ENCODE measurements at regions not wholly inside any gene's neighbourhood (a gene's known extent, or its start where the extent isn't known, plus 50 kb on each side); places are given as distances from the start of the nearest gene placed in this dataset.

DNA sequence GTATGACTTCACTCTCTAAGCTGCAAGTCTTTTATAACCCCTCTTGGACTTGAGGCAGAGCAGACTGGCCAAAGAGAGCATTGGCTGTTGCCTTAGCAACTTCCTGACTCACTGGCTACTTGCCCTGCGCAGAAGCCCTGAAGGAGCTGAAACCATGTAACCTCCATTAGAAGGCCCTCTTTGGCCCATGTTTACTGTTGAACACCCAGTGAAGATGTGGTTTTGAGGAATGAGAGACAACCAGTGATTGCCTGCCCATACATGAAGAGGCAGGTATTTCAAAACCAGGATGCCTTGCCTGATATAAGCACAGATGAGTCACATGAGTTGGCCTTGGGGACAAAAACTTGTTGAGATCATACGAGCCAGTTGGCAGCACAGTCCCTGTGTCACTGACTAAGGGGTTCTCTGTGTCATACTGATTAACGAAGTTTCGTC is 182.5 kb downstream of the EDN1 start:
- H3K4me3 ChIP-seq (ENCODE audit: low read depth, low read length): no peak overlapping the region
- no peak for DNase-seq (ENCODE audit: low read depth)
- TF ChIP-seq, protein P1, sequence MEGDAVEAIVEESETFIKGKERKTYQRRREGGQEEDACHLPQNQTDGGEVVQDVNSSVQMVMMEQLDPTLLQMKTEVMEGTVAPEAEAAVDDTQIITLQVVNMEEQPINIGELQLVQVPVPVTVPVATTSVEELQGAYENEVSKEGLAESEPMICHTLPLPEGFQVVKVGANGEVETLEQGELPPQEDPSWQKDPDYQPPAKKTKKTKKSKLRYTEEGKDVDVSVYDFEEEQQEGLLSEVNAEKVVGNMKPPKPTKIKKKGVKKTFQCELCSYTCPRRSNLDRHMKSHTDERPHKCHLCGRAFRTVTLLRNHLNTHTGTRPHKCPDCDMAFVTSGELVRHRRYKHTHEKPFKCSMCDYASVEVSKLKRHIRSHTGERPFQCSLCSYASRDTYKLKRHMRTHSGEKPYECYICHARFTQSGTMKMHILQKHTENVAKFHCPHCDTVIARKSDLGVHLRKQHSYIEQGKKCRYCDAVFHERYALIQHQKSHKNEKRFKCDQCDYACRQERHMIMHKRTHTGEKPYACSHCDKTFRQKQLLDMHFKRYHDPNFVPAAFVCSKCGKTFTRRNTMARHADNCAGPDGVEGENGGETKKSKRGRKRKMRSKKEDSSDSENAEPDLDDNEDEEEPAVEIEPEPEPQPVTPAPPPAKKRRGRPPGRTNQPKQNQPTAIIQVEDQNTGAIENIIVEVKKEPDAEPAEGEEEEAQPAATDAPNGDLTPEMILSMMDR (IDR thresholded peaks at IDR 0.05; ENCODE audit: low read depth, low read length, missing control alignments): no peak

DNA sequence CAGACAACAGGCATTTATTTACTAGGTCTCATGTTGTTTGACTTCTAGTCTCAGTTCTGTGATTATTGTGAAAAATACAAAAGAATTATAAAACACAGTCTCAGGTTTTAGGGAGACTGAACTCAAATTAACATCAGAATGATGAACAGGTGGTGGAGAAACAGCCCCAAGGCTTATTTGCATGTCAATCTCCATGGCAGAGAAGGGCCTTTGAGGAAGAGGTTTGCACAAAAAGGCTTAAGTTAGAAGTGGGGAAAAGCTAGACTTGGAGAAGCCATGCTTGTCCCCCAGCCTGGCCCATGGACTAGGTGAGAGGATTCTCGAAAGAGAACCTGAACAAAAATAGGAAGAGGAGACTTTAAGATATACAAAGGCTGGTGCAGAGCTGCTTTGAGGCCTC is 183.3 kb downstream of the EDN1 start:
- TF ChIP-seq, protein P1 (IDR thresholded peaks at IDR 0.05; ENCODE audit: low read depth, low read length, missing control alignments): no peak
- H3K4me3 ChIP-seq (ENCODE audit: low read depth, low read length): no peak overlapping the region
- DNase-seq (ENCODE audit: low read depth): no peak

DNA sequence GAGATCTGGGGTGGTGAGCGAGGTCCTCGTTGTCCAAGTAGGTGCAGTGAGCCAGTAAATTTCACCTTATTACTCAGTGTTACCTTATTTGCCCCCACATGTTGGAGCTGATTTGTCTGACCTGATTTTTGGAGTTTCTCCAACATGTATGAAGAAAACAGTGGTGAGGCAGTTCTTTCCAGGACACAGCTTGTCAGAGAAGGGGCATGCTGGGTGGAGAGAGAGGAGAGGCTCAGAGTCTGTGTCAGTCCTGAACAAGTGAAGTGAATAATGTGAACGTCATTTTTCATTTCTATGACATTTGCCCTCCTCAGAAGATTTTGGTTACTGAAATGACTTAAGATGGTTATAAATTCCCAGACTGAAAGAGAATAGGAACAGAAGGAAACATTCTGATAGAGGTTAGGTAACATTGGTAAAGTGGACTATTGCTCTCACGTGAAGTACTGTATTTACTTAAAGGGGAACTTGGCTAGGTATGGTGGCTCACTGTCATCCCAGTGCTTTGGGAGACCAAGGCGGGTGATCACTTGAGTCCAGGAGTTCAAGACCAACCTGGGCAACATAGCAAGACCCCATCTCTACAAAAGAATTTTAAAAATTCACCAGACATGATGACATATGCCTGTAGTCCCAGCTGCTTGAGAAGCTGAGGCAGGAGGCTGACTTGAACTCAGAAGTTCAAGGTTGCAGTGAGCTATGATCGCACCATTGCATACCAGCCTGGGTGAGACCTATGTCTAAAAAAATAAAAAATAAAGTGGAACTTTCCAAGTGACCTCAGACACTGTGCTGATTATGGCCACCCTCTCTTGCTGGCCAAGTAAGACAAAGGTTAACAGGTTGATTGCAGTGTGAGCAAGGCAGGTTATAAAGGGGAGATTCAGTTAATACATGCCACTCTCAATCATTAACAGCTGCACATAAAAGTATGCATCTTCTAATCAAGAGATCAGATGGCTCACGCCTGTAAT is 184.3 kb downstream of the EDN1 start:
- TF ChIP-seq, protein P1 (IDR thresholded peaks at IDR 0.05; ENCODE audit: low read depth, low read length, missing control alignments): no peak
- H3K4me3 ChIP-seq (ENCODE audit: low read depth, low read length): no peak overlapping the region
- no peak for DNase-seq (ENCODE audit: low read depth)

DNA sequence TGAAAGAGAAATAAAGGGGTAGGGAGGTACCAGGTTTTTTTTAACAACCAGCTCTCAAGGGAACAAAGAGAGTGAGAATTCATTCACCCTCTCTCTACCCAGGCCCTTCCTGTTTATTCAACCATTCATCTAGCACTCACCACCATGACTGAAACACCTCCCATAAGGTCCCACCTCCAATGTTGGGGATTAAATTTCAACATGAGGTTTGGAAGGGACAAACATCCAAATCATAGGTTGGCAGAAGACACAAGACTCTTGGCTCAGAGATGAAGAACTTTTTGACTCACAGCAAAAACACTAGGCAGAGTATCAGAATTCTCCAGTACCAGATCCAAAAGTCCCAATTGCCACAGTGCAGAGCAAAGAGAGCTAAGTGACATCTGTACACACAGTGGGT is 186.3 kb downstream of the EDN1 start:
- no peak for DNase-seq (ENCODE audit: low read depth)
- TF ChIP-seq, protein P1 (IDR thresholded peaks at IDR 0.05; ENCODE audit: low read depth, low read length, missing control alignments): no peak
- no peak overlapping the region for H3K4me3 ChIP-seq (ENCODE audit: low read depth, low read length)

DNA sequence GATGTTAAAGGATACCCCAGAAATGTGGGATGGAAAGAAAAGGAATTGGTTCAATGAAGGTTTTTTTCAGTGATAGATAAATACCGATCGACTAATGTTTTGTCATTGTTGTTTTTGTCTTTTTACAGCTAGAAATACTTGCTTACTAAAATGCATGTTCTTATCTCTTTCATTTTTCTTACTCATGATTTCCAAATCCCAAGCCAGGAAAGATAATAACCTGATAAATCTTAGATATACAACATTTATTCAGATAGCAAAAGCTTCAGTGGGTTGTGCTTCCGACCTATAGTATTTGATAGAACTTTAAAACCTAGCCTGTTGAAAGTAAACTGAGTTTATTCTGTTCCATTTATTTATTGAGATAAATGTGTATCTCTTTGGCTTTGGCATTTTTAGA is 187.5 kb downstream of the EDN1 start:
- no peak for DNase-seq (ENCODE audit: low read depth)
- H3K4me3 ChIP-seq (ENCODE audit: low read depth, low read length): no peak overlapping the region
- TF ChIP-seq, protein P1 (IDR thresholded peaks at IDR 0.05; ENCODE audit: low read depth, low read length, missing control alignments): no peak

DNA sequence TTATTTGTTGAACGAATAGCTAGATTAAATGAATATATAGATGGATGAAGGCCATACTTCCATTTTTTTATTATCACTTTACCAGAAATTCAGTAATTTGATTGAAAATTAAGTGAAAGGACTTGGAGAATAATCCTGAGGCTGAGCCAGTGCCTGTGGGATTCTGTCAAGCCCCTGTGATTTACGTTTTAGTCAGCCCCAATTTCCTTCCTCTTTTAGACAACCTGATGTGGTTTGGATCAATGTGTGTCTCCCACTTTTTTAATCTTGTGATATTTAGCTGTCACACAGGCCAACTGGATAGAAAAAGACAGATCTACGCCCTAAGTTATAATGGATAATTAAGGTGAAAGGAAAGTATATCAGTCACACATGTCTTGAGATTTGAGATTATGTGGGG is 188.8 kb downstream of the EDN1 start:
- TF ChIP-seq, protein P1 (IDR thresholded peaks at IDR 0.05; ENCODE audit: low read depth, low read length, missing control alignments): no peak
- no peak overlapping the region for H3K4me3 ChIP-seq (ENCODE audit: low read depth, low read length)
- no peak for DNase-seq (ENCODE audit: low read depth)
